ENCODE measurements at regions not wholly inside any gene's neighbourhood (a gene's known extent, or its start where the extent isn't known, plus 50 kb on each side); places are given as distances from the start of the nearest gene placed in this dataset.

DNA sequence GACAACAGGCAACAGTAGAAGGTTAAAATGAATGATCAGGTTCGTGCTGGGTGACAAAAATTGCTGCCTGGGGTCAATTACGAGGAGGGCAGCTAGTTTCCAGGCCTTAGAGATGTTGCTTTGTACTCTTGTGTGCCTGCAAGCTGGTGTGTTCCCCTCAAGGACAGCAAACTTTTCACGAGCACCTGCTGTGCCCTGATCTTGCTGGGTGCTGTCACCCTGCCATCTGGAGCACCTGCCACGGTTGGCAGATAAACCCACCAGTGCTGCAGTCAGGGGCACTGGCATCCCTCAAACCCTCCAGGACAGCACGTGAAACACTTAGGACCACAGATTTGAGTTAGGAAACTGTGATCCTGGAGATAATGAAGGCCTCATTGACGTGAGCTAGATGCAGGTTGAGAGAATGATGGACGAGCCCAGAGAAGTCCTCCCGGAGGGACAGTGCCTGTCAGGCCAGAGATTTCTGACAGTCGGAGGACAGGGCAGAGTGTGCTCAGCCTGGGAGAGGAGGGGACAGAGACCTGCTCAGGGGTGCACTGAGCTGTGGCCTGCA, 104.3 kb upstream of the RAB12 start:
- H3K4me1 ChIP-seq: no peaks in the 10 kb centered on the region
- Mint-ChIP-seq H3K9me3 (peaks cover 3% of the 10 kb centered on the region), H3K4me1 (peaks cover 17% of the 10 kb centered on the region), H3K27me3 (ENCODE audit: insufficient read depth, low read depth) (peaks cover 6% of the 10 kb centered on the region), H3K27ac (no peak overlapping the region), H3K4me3 (no peak overlapping the region), H3K36me3 (no peaks in the 10 kb centered on the region)
- no peaks in the 10 kb centered on the region for H3K36me3 ChIP-seq
- H3K9ac ChIP-seq: no peak overlapping the region
- no peaks in the 10 kb centered on the region for H3F3A ChIP-seq (ENCODE audit: low read depth)
- H3K79me2 ChIP-seq (ENCODE audit: low read depth): no peaks in the 10 kb centered on the region
- no peaks in the 10 kb centered on the region for H3K27me3 ChIP-seq
- H4K20me1 ChIP-seq (ENCODE audit: low read depth): no peaks in the 10 kb centered on the region
- H3K4me3 ChIP-seq: no peak overlapping the region
- TF ChIP-seq EZH2 (IDR thresholded peaks at IDR 0.05): no peak
- H3K4me2 ChIP-seq: no peak overlapping the region
- DNase-seq (ENCODE audit: low spot score): no peak
- no peaks in the 10 kb centered on the region for H3K9me3 ChIP-seq (ENCODE audit: low read depth)
- no peak overlapping the region for H3K27ac ChIP-seq
- H2AFZ ChIP-seq (replicated peaks): no peak overlapping the region

DNA sequence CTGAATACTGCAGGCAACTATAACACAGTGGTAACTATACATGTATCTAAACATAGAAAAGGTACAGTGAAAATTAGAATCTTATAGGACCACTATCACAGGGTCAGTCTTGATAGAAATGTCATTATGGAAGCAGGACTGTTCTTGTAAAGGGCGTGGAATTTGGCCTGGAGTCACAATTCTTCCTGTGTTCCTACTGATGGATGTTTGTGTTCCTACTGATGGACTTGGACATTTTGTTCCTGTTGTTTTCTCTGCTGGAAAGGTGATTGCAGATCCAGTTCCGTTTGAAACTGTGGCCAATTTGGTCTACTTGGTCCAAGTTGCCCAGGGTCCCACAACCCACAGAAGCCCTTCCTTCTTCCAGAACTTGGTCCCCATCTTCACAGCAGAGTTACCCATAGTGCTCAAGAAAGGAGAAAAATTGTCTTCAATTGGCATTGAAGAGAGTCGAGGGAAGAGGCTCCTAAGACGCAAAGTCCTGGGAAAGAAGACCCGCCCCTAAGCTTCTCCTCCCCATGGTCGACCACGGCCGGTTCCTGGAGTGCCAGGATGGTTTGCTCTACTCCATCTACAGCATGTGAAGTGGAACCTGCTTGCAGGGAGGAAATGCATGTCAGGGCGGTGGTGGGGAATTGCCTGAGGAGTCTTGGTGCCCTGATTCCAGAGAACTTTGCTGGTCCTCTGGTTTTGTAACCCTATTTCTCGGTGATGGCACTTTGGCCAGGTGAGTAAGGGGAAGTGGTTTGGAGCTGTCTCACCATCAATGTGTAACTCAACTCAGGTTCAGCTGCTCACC, 102.8 kb upstream of the RAB12 start:
- Histone ChIP-seq H3K27ac (no peak overlapping the region), H3K4me3 (no peak overlapping the region), H2AFZ (replicated peaks) (no peak overlapping the region), H3K4me2 (no peak overlapping the region), H3K36me3 (no peaks in the 10 kb centered on the region), H3K27me3 (no peaks in the 10 kb centered on the region), H3K9me3 (ENCODE audit: low read depth) (no peaks in the 10 kb centered on the region), H3K79me2 (ENCODE audit: low read depth) (no peaks in the 10 kb centered on the region), H4K20me1 (ENCODE audit: low read depth) (no peaks in the 10 kb centered on the region), H3K9ac (no peak overlapping the region), H3F3A (ENCODE audit: low read depth) (no peaks in the 10 kb centered on the region), H3K4me1 (no peaks in the 10 kb centered on the region)
- no peak for TF ChIP-seq EZH2 (IDR thresholded peaks at IDR 0.05)
- TF ChIP-seq, protein P1, sequence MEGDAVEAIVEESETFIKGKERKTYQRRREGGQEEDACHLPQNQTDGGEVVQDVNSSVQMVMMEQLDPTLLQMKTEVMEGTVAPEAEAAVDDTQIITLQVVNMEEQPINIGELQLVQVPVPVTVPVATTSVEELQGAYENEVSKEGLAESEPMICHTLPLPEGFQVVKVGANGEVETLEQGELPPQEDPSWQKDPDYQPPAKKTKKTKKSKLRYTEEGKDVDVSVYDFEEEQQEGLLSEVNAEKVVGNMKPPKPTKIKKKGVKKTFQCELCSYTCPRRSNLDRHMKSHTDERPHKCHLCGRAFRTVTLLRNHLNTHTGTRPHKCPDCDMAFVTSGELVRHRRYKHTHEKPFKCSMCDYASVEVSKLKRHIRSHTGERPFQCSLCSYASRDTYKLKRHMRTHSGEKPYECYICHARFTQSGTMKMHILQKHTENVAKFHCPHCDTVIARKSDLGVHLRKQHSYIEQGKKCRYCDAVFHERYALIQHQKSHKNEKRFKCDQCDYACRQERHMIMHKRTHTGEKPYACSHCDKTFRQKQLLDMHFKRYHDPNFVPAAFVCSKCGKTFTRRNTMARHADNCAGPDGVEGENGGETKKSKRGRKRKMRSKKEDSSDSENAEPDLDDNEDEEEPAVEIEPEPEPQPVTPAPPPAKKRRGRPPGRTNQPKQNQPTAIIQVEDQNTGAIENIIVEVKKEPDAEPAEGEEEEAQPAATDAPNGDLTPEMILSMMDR (IDR thresholded peaks at IDR 0.05): no peak
- no peak for TF ChIP-seq EZH2phosphoT487 (IDR thresholded peaks at IDR 0.05)
- Mint-ChIP-seq H3K36me3 (no peaks in the 10 kb centered on the region), H3K4me3 (no peak overlapping the region), H3K9me3 (peaks cover 3% of the 10 kb centered on the region), H3K4me1 (peaks cover 4% of the 10 kb centered on the region), H3K27ac (no peak overlapping the region), H3K27me3 (ENCODE audit: insufficient read depth, low read depth) (peaks cover 6% of the 10 kb centered on the region)
- no peak for DNase-seq (ENCODE audit: low spot score)

DNA sequence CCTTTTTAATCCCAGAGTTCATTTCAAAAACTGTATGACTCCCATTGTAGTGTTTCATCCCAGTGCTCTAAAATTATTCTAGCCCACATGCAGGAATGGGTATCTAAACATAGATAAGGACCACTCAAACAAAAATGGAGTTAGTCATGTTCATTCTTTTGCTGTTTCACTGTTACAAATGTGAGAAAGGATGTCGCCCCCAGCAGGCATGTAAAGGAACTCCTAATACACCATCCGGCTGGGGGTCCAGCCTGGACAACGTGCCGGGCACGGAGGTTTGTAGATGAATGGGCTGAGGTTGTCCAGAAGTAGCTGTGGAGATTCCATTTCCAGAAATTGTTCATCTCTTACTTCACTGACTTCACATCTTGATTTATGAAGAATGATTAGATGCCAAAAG, 101.9 kb upstream of the RAB12 start:
- TF ChIP-seq EZH2 (IDR thresholded peaks at IDR 0.05): no peak
- no peak for TF ChIP-seq EZH2phosphoT487 (IDR thresholded peaks at IDR 0.05)
- TF ChIP-seq, protein P1 (IDR thresholded peaks at IDR 0.05): peak; percentile 63
- Mint-ChIP-seq H3K4me3 (no peak overlapping the region), H3K27ac (no peak overlapping the region), H3K9me3 (peaks cover 3% of the 10 kb centered on the region), H3K4me1 (peaks cover 4% of the 10 kb centered on the region), H3K27me3 (ENCODE audit: insufficient read depth, low read depth) (peaks cover 6% of the 10 kb centered on the region), H3K36me3 (no peaks in the 10 kb centered on the region)
- H3K4me3 ChIP-seq: no peak overlapping the region
- no peaks in the 10 kb centered on the region for H3F3A ChIP-seq (ENCODE audit: low read depth)
- DNase-seq (ENCODE audit: low spot score): peak; percentile 47
- H3K27me3 ChIP-seq: no peaks in the 10 kb centered on the region
- no peak overlapping the region for H3K27ac ChIP-seq
- no peak overlapping the region for H2AFZ ChIP-seq (replicated peaks)
- H3K36me3 ChIP-seq: no peaks in the 10 kb centered on the region
- H4K20me1 ChIP-seq (ENCODE audit: low read depth): no peaks in the 10 kb centered on the region
- H3K9me3 ChIP-seq (ENCODE audit: low read depth): no peaks in the 10 kb centered on the region
- no peaks in the 10 kb centered on the region for H3K79me2 ChIP-seq (ENCODE audit: low read depth)
- H3K9ac ChIP-seq: no peak overlapping the region
- H3K4me2 ChIP-seq: no peak overlapping the region
- H3K4me1 ChIP-seq: no peaks in the 10 kb centered on the region

Measured in neural progenitor cell (in vitro differentiated cells).